ENCODE measurements at regions not wholly inside any gene's neighbourhood (a gene's known extent, or its start where the extent isn't known, plus 50 kb on each side); places are given as distances from the start of the nearest gene placed in this dataset.

- H3K4me3 ChIP-seq (ENCODE audit: low read length), result no peak overlapping the region
- DNase-seq (ENCODE audit: low read depth), result no peak
- TF ChIP-seq CTCF (conservative IDR thresholded peaks at IDR 0.05; ENCODE audit: low read length), result no peak
Measured at GRCh38 chr12:118528625-118529024, 152.3 kb downstream of the SUDS3 start.

GRCh38 chr12:118534003-118534402 is 157.6 kb downstream of the SUDS3 start:
- no peak for DNase-seq (ENCODE audit: low read depth)
- H3K4me3 ChIP-seq (ENCODE audit: low read length), result no peak overlapping the region
- TF ChIP-seq CTCF (conservative IDR thresholded peaks at IDR 0.05; ENCODE audit: low read length), result no peak

- no peak for TF ChIP-seq CTCF (conservative IDR thresholded peaks at IDR 0.05; ENCODE audit: low read length)
- DNase-seq (ENCODE audit: low read depth), result no peak
- no peak overlapping the region for H3K4me3 ChIP-seq (ENCODE audit: low read length)
Measured at GRCh38 chr12:118536306-118536906, 160.1 kb downstream of the SUDS3 start.

- H3K4me3 ChIP-seq (ENCODE audit: low read length), result no peak overlapping the region
- no peak for TF ChIP-seq CTCF (conservative IDR thresholded peaks at IDR 0.05; ENCODE audit: low read length)
- DNase-seq (ENCODE audit: low read depth), result no peak
Measured at GRCh38 chr12:118537481-118537917, 161.1 kb downstream of the SUDS3 start.

GRCh38 chr12:118541071-118541470 is 164.7 kb downstream of the SUDS3 start:
- no peak overlapping the region for H3K4me3 ChIP-seq (ENCODE audit: low read length)
- TF ChIP-seq CTCF (conservative IDR thresholded peaks at IDR 0.05; ENCODE audit: low read length), result no peak
- DNase-seq (ENCODE audit: low read depth), result no peak

GRCh38 chr12:118541934-118542333 is 165.6 kb downstream of the SUDS3 start:
- no peak for TF ChIP-seq CTCF (conservative IDR thresholded peaks at IDR 0.05; ENCODE audit: low read length)
- no peak overlapping the region for H3K4me3 ChIP-seq (ENCODE audit: low read length)
- DNase-seq (ENCODE audit: low read depth), result no peak

GRCh38 chr12:118543651-118544050 is 167.3 kb downstream of the SUDS3 start:
- H3K4me3 ChIP-seq (ENCODE audit: low read length), result no peak overlapping the region
- no peak for DNase-seq (ENCODE audit: low read depth)
- TF ChIP-seq CTCF (conservative IDR thresholded peaks at IDR 0.05; ENCODE audit: low read length), result no peak

Measured in AG10803 (cell line).